GM21515 (cell line): ENCODE measurements at regions not wholly inside any gene's neighbourhood (a gene's known extent, or its start where the extent isn't known, plus 50 kb on each side); places are given as distances from the start of the nearest gene placed in this dataset.
"Not testable (repeated sequence)": the region's sequence is repeated elsewhere in the genome, so short reads cannot be mapped to it uniquely, and the experiment has no call there.

Experiments used
- ATAC-seq: cut with Tn5 transposase; IDR thresholded peaks from one replicate; pipeline ENCODE4 v1.9.1; 2021; ENCODE audit not compliant: unreplicated experiment

GRCh38 chr4:116688536-116688935 lies 396.8 kb downstream of the TRAM1L1 start:
- no peak for ATAC-seq

GRCh38 chr4:116668190-116668589 lies 417.2 kb downstream of the TRAM1L1 start:
- ATAC-seq: no peak

GRCh38 chr4:116665716-116666115 lies 419.7 kb downstream of the TRAM1L1 start:
- ATAC-seq: no peak

- ATAC-seq: no peak
Observed at GRCh38 chr4:116664198-116664597, 421.2 kb downstream of the TRAM1L1 start.

GRCh38 chr4:116639070-116639577 lies 446.3 kb downstream of the TRAM1L1 start:
- ATAC-seq: no peak

- no peak for ATAC-seq
Observed at GRCh38 chr4:116638592-116638991, 446.8 kb downstream of the TRAM1L1 start.

GRCh38 chr4:116636917-116637316 lies 448.5 kb downstream of the TRAM1L1 start:
- ATAC-seq: peak; percentile 94

GRCh38 chr4:116632269-116632668 lies 453.1 kb downstream of the TRAM1L1 start:
- ATAC-seq: no peak

- ATAC-seq: no peak
Observed at GRCh38 chr4:116628598-116628997, 456.8 kb downstream of the TRAM1L1 start.

GRCh38 chr4:116627545-116627944 lies 457.8 kb downstream of the TRAM1L1 start:
- no peak for ATAC-seq

- not testable (repeated sequence) for ATAC-seq
Observed at GRCh38 chr4:116619508-116619907, 465.9 kb downstream of the TRAM1L1 start.

- no peak for ATAC-seq
Observed at GRCh38 chr4:116618638-116619037, 466.7 kb downstream of the TRAM1L1 start.

- no peak for ATAC-seq
Observed at GRCh38 chr4:116603096-116603495, 482.3 kb downstream of the TRAM1L1 start.

GRCh38 chr4:116599859-116600258 lies 485.5 kb downstream of the TRAM1L1 start:
- no peak for ATAC-seq

GRCh38 chr4:116598980-116599789 lies 486.2 kb downstream of the TRAM1L1 start:
- ATAC-seq: no peak

GRCh38 chr4:116598155-116598979 lies 487.0 kb downstream of the TRAM1L1 start:
- ATAC-seq: no peak

- no peak for ATAC-seq
Observed at GRCh38 chr4:116590648-116591047, 494.7 kb downstream of the TRAM1L1 start.

- no peak for ATAC-seq
Observed at GRCh38 chr4:116588783-116589182, 496.6 kb downstream of the TRAM1L1 start.

GRCh38 chr4:116585246-116585645 lies 500.1 kb downstream of the TRAM1L1 start:
- no peak for ATAC-seq

GRCh38 chr4:116577321-116577720 lies 508.1 kb downstream of the TRAM1L1 start:
- no peak for ATAC-seq

GRCh38 chr4:116573540-116573939 lies 511.8 kb downstream of the TRAM1L1 start:
- no peak for ATAC-seq

- ATAC-seq: no peak
Observed at GRCh38 chr4:116561768-116562167, 523.6 kb downstream of the TRAM1L1 start.
